ENCODE measurements at regions not wholly inside any gene's neighbourhood (a gene's known extent, or its start where the extent isn't known, plus 50 kb on each side); places are given as distances from the start of the nearest gene placed in this dataset.
A peak's percentile ranks its signal among the peaks of the same experiment; 100 is the strongest.
"Not testable (repeated sequence)": the region's sequence is repeated elsewhere in the genome, so short reads cannot be mapped to it uniquely, and the experiment has no call there.

DNA sequence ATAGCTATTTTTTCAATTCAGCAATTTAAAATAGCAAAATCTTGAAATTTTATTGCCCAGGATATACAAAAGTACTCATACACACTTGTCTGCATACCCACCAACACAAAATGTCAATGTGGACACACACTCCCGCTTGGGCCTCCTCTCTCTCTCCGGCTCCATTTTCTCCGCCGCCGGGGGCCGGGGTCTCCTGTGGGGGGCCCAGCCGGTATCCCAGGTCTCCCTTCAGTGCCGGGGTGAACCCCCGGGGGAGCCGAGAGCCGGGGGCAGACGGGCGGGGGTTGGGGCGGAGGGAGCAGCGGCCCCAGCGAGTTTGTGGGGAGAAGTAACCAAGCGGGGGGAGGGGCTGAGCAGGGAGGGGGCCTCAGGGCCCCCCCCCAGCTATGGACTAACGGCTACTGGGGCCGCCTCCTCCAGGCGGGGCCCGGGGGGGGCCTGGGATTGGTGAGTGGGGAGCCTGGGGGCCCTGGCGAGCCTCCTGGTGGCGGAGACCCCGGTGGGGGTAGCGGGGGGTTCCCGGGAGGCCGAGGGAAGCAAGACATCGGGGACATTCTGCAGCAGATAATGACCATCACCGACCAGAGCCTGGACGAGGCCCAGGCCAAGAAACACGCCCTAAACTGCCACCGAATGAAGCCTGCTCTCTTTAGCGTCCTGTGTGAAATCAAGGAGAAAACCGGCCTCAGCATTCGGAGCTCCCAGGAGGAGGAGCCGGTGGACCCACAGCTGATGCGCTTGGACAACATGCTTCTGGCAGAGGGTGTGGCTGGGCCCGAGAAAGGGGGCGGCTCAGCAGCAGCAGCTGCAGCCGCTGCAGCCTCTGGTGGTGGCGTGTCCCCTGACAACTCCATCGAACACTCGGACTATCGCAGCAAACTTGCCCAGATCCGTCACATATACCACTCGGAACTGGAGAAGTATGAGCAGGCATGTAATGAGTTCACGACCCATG is 56.6 kb downstream of the CHST2 start:
- DNase-seq, result not testable (repeated sequence)

DNA sequence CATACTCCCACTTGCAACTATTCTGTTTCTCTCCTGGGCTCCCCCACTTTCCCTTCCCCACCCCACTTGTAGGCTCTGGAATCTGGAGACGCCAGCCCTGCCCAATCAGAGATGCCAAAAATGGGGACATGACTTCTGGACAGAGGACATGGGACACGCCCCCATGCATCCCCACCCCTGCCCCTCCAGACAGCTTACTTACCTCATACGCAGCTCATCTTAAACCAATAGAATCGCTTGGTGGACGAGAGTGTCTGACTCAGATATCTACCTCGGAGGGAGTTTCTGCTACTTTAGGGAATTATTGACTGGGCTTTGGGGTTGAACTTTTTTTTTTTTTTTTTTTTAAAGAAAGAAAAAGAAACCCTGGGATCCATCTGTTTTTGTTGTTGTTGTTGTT is 58.4 kb downstream of the CHST2 start:
- not testable (repeated sequence) for DNase-seq

DNA sequence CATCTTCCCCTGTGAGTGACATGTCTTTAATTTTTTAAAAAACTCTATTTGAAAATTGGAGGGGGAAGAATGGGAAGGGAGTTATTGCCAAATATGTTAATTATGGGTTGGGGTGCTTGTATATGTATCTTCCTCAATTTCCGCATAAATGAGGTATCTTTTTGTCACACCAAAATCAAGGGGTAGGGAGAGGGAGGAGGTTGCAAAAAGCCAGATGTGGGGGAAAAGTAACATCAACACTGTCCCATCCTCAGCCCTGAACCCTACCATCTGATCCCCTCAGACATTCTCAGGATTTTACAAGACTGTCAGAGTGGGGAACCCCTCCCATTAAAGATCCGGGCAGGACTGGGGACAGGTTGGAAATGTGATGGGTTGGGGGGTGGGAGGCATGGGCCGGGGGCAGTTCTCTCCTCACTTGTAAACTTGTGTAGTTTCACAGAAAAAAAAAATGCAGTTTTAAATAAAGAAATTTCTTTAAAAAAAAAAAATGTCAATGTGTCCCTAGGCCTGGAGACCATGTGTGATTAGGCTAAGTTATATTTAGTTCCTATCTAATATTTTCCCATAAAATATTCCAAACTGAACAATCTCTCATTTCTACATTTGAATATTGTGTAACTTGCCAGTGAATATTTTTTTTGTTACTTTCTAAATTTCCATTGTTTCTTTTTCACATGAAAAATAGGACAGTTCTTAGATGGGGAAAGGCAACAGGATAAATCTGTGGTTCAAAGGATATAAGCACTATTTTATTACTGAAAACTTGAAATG is 59.4 kb downstream of the CHST2 start:
- not testable (repeated sequence) for DNase-seq

GRCh38 chr3:143179603-143180002 is 60.0 kb downstream of the CHST2 start:
- DNase-seq, result no peak

- not testable (repeated sequence) for DNase-seq
Measured at GRCh38 chr3:143180860-143181259, 61.3 kb downstream of the CHST2 start.

DNA sequence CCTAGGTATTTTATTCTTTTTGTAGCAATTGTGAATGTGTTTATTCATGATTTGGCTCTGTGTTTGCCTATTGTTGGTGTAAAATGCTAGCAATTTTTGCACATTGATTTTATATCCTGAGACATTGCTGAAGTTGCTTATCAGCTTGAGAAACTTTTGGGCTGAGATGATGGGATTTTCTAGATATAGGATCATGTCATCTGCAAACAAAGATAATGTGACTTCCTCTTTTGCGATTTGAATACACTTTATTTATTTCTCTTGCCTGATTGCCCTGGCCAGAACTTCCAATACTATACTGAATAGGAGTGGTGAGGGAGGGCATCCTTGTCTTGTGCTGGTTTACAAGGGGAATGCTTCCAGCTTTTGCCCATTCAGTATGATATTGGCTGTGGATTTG is 62.4 kb downstream of the CHST2 start:
- DNase-seq, result not testable (repeated sequence)

- no peak for DNase-seq
Measured at GRCh38 chr3:143182866-143183664, 63.5 kb downstream of the CHST2 start.

DNA sequence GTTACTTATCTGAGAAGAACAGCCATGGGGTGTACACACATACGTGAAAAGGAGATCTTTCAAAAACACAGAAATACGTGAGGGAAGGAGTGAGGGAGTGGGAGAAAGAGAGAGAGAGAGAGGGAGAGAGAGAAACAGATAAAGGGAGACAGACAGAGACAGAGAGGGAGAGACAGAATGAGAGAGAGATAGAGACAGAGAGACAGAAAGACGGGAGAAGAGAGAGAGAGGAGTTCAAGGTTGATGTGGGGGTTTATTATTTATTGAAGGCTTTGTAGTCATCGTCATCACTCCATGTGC is 64.0 kb downstream of the CHST2 start:
- no peak for DNase-seq

DNA sequence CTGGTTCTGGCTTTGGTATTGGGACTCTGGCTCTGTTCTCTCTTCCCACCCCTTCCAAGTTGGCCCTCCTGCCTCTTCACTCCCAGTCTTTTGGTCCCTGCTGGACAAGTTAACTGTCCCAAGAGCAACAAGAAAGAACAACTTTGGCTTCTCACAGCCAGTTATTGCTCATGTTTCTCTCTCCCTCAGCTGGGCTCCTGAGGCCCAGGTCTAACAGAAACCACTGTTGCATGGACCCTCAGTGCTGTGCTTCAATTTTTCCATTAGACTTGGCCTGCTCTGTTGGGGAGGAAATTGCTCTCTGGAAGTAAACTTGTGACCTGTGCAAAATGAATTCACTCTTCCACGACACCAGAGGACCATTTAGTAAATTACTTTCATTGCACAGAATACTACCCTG is 64.5 kb downstream of the CHST2 start:
- no peak for DNase-seq

DNA sequence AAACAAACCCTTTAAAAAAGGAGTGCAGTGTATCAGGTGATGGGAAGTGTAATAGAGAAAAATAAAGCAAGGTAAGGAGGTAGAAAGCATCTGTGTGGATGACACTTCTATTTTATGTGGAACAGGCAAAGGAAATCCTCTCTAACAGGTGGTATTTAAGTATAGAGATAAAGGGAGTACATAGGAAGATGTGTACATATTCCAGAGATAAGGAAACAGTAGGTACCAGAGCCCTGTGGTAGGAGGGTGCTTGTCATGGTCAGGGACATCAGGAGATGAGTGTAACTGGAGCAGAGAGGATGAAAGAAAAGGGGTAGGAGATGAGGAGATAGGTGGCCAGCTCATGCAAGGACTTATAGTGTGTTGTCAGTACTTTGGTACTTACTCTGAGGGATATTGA is 65.8 kb downstream of the CHST2 start:
- DNase-seq, result no peak

- no peak for DNase-seq
Measured at GRCh38 chr3:143187111-143187510, 67.5 kb downstream of the CHST2 start.

DNA sequence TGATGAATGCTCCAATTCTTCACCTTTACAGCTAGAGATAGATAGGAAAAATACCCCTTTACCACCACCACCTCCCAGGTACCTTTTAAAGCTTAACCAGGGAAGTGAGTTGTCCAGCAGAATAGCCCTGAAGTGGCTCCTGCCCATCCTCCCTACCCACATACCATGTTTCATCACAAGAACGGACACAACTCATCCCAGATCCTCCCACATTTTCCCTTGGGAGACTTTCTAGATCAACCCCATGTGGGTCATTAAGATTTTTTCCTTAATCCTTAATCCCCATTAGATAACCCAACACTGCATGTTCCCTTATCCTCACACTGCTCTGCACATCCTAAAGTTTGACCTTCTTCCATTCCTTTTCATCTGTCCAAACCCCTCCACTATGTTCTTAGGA is 69.3 kb downstream of the CHST2 start:
- DNase-seq, result no peak

GRCh38 chr3:143190101-143190500 is 70.5 kb downstream of the CHST2 start:
- DNase-seq, result no peak

- no peak for DNase-seq
Measured at GRCh38 chr3:143192193-143192592, 72.6 kb downstream of the CHST2 start.

DNA sequence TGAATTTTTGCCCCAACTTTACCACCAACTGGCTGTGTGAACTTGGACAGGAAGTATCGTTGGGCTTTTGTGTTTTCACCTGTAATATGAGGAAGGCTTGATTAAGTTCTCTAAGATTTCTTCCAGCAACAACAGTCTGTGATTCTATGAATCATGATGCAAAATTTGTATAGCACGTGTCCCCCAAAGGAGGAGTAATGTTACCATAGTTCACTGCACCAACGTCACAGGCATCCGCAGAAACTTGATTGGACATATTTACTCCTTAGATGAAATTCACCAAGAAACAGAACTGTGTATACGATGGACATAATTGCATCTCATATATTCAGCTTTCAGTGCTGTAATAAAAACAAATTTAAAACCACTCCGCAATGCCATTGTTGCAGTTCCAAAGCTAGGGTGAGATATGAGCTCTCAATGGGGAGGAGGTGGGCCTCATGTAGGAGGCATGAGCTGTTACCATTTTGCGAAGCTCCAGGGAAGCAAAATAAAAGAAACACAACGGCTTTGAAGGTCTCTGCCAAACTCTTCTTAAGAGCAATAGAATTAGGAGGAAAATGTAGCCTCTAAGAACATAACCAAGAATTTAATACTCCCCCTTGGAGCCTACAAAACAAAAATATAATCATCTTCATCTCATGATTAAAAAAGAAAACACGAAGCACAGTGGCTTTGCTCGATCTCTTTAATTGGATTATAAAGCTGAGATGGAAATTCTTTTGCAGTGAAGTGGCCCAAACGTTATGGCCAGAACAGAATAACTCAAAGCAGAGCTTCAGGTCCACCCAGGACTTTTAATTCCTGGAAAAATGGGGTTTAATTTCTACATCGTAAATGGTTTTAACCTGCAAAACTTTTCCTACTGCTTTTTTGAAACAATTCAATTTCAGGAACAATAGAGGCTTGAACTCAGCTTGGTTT is 80.7 kb downstream of the CHST2 start:
- peak; percentile 36 for DNase-seq

DNA sequence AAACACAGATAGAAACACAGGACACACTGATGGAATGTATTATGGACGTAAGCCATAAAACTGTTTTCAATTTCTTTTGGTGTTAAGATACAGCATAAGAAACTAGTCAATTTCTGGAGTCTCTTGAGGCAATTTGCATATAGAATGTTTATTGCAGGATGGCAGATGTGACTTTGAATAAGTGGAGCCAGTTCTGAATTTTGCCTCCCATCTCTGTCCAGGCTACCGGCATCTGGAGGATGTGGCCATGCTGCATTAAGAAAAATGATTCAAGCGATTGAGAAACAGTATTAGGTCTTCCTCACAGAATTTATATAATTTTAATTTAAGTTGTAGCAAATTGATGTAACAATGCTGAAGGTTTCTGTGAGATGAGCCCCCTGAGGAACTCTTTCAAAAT is 81.5 kb downstream of the CHST2 start:
- DNase-seq, result no peak

GRCh38 chr3:143201870-143202752 is 82.5 kb downstream of the CHST2 start:
- DNase-seq, result no peak

- no peak for DNase-seq
Measured at GRCh38 chr3:143203142-143203541, 83.6 kb downstream of the CHST2 start.

DNA sequence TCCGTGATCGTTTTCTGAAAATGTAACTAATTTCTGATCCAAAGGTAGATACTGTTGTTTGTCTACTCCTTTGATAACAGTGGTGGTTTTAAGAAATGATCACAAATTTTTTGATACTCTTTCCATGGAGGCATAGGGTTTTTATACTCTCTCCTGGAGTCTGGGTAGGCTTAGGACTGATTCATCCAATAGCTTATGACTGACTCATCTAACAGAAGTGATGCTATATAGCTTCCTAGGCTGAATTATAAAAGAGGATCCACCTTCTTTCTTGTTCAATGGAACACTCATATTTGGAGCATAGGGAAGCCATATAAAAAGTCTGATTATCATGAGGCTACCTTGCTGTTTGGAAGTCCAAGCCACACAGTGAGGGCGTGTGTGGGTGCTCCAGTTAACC is 84.3 kb downstream of the CHST2 start:
- DNase-seq, result no peak

DNA sequence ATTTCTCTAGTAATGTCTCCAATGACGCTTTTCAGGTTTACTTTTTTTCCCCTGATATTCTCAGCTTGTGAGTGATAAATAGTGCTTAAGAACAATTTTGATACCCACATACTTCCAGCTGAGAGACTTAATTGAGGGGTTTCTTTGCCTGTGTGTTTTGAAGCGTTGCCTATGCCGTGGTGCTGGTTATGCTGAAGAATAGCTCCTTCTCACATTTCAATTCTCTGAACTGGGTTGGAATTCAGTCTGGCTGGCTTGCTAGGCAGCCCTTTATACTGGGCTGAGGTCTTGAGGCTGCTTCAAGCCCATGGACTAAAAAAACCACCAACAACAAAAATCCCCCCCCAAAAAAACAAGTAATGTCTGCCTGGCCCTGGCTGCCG is 87.4 kb downstream of the CHST2 start:
- DNase-seq, result no peak
